Heart left ventricle (tissue), 16 donors: ENCODE measurements at regions not wholly inside any gene's neighbourhood (a gene's known extent, or its start where the extent isn't known, plus 50 kb on each side); places are given as distances from the start of the nearest gene placed in this dataset.

Experiments used
- ATAC-seq, 4 donors: fragments of 200-7000 bp; cut with Tn5 transposase; one replicate each; pipeline ENCODE4 v1.9.1; 2020 to 2022; ENCODE audit warnings: moderate library complexity in 4 of 4, mild to moderate bottlenecking in 3 of 4, moderate number of reproducible peaks in 1 of 4
- DNase-seq, 5 donors: peaks; one replicate each; pipeline ENCODE4 v3.0.0-alpha.2; 2020
- H3K27ac ChIP-seq, 12 donors: fragments of 200-600 bp; sonication (generic) in 4 of 12; one replicate each; pipeline versions ENCODE4 v1.5.0 to v1.8.0; 2016 to 2022; ENCODE audit warnings: mild to moderate bottlenecking in 2 of 12
- H3K27me3 ChIP-seq, 9 donors: fragments of 200-600 bp; sonication (generic) in 2 of 9; one replicate each; pipeline versions ENCODE4 v1.5.1 to v1.8.0; 2016 to 2022; ENCODE audit warnings: mild to moderate bottlenecking in 3 of 9
- H3K36me3 ChIP-seq, 9 donors: fragments of 200-600 bp; sonication (generic) in 2 of 9; one replicate each; pipeline versions ENCODE4 v1.5.0 to v1.8.0; 2018 to 2022; ENCODE audit warnings: mild to moderate bottlenecking in 2 of 9
- H3K4me1 ChIP-seq, 12 donors: fragments of 200-600 bp; sonication (generic) in 4 of 12; one replicate each; pipeline versions ENCODE4 v1.5.0 to v1.8.0; 2016 to 2022; ENCODE audit warnings: mild to moderate bottlenecking in 3 of 12
- H3K4me3 ChIP-seq, 12 donors: fragments of 200-600 bp; sonication (generic) in 4 of 12; one replicate each; pipeline versions ENCODE4 v1.5.0 to v1.8.0; 2017 to 2022; ENCODE audit warnings: mild to moderate bottlenecking in 9 of 12, moderate library complexity in 4 of 12
- H3K9me3 ChIP-seq, 12 donors: fragments of 200-600 bp; sonication (generic) in 4 of 12; one replicate each; pipeline versions ENCODE4 v1.5.0 to v1.8.0; 2016 to 2022; ENCODE audit warnings: mild to moderate bottlenecking in 1 of 12
- CTCF ChIP-seq, 12 donors: fragments of 200-600 bp; sonication (generic) in 4 of 12; IDR thresholded peaks; one replicate each; pipeline versions ENCODE4 v1.5.0 to v1.8.0; 2018 to 2022; ENCODE audit warnings: antibody characterized with exemption in 12 of 12, mild to moderate bottlenecking in 5 of 12
- POLR2A ChIP-seq, 2 donors: fragments of 450-650 bp; IDR thresholded peaks; one replicate each; pipeline ENCODE4 v1.6.1; 2017; ENCODE audit warnings: antibody characterized with exemption in 2 of 2, mild to moderate bottlenecking in 2 of 2, moderate library complexity in 2 of 2
- WGBS, 4 donors: extraction: QIAGEN DNeasy Blood & Tissue Kit in 2 of 4; methylation state at CpG; one replicate each; pipeline versions ENCODE4 v1.1.5 to v1.1.7; 2013 to 2018; 5-methylcytosine and 5-hydroxymethylcytosine counted together
- intact Hi-C, 10 donors: fragments of 100-400 bp; cut with DNase I; formaldehyde crosslinking; loops; one replicate each; pipeline versions ENCODE4 v1.11.1 to v1.14.2; 2022
- donor health status: ischemic (EF 13 %, LVEDD 7.1; RV severe dilation, severe dysfunction).
- donor health status: healthy with polysubstance abuse.
- donor health status: DM: no; HTN: yes; CAD: no.
- donor health status: DM: no; HTN: no; CAD: no.
- donor health status: ischemic (EF 25% LVEDD 6.9; RV normal size, moderate dysfunction).
- donor health status: ischemic (EF 25% LVEDD 5.7; RV mildly dilated, moderate dysfunction).
- donor health status: healthy.
- donor health status: DM: yes; HTN: yes; CAD: no.
- donor health status: ischemic (EF 35%, LVEDD 5.7; RV mildly dilated, moderate dysfunction).
- donor health status: nonischemic (EF 11% LVEDD 7.7; RV severe dilation, severe dysfunction).
- donor health status: DM: yes; HTN: yes; CAD: no.
- donor health status: PGD.
- donor health status: ischemic (EF 29% LVEDD 5.4; RV normal size, mild dysfunction).
- donor health status: nonischemic (EF 23%, LVEDD 6.1; RV moderate dilation, normal function).

- WGBS, 4 donors, result 69 to 88% (median 78%) methylated on average over 4 of the region's 4 CpGs
- no peak for ATAC-seq
Measured at GRCh38 chr20:60579941-60580515, 621.8 kb downstream of the CDH26 start.

GRCh38 chr20:60581606-60582115 is 623.4 kb downstream of the CDH26 start:
- intact Hi-C loops, result no loop called here
- H3K27me3 ChIP-seq, result peaks cover 0 to 5% (median 0%) of the 10 kb centered on the region in 9 donors
- WGBS, 4 donors, result 76 to 82% (median 79%) methylated on average over 4 of the region's 4 CpGs
- TF ChIP-seq POLR2A (IDR thresholded peaks at IDR 0.05), result no peak
- no peak for TF ChIP-seq CTCF (IDR thresholded peaks at IDR 0.05)
- DNase-seq (no peak), ATAC-seq (no peak)
- H3K9me3 ChIP-seq, result no peaks in the 10 kb centered on the region
- no peaks in the 10 kb centered on the region for H3K36me3 ChIP-seq
- H3K4me1 ChIP-seq, result no peaks in the 10 kb centered on the region
- no peak overlapping the region for H3K27ac ChIP-seq
- no peak overlapping the region for H3K4me3 ChIP-seq

More at GRCh38 chr20:60579941-60580515, 621.8 kb downstream of the CDH26 start:
- Histone ChIP-seq H3K4me3 (no peak overlapping the region), H3K4me1 (no peaks in the 10 kb centered on the region), H3K27ac (no peak overlapping the region), H3K36me3 (no peaks in the 10 kb centered on the region), H3K9me3 (no peaks in the 10 kb centered on the region), H3K27me3 (peaks cover 0 to 5% (median 0%) of the 10 kb centered on the region in 9 donors)
- intact Hi-C loops, result no loop called here
- no peak for DNase-seq
- TF ChIP-seq CTCF (IDR thresholded peaks at IDR 0.05) (no peak), POLR2A (IDR thresholded peaks at IDR 0.05) (no peak)

- no peaks in the 10 kb centered on the region for H3K4me1 ChIP-seq
- intact Hi-C loops, result no loop called here
- TF ChIP-seq CTCF (IDR thresholded peaks at IDR 0.05) (no peak), POLR2A (IDR thresholded peaks at IDR 0.05) (no peak)
- no peaks in the 10 kb centered on the region for H3K36me3 ChIP-seq
- H3K27ac ChIP-seq, result no peak overlapping the region
- WGBS, 4 donors, result 84 to 90% (median 85%) methylated on average over 2 of the region's 2 CpGs
- H3K9me3 ChIP-seq, result no peaks in the 10 kb centered on the region
- H3K27me3 ChIP-seq, result no peaks in the 10 kb centered on the region
- no peak overlapping the region for H3K4me3 ChIP-seq
- no peak for ATAC-seq
- DNase-seq, result no peak
Measured at GRCh38 chr20:60583741-60584140, 625.5 kb downstream of the CDH26 start.

- intact Hi-C loops, result no loop called here
- ATAC-seq (no peak), DNase-seq (no peak)
- Histone ChIP-seq H3K27me3 (no peaks in the 10 kb centered on the region), H3K4me1 (no peaks in the 10 kb centered on the region), H3K27ac (no peak overlapping the region), H3K4me3 (no peak overlapping the region), H3K36me3 (no peaks in the 10 kb centered on the region), H3K9me3 (no peaks in the 10 kb centered on the region)
- 71 to 78% (median 76%) methylated on average over 4 of the region's 4 CpGs for WGBS, 4 donors
- TF ChIP-seq POLR2A (IDR thresholded peaks at IDR 0.05) (no peak), CTCF (IDR thresholded peaks at IDR 0.05) (no peak)
Measured at GRCh38 chr20:60584221-60584620, 626.0 kb downstream of the CDH26 start.
